Activated CD8-positive, alpha-beta T cell treated with anti-CD3 and anti-CD28 coated beads for 36 hours (primary cell): ENCODE measurements at regions not wholly inside any gene's neighbourhood (a gene's known extent, or its start where the extent isn't known, plus 50 kb on each side); places are given as distances from the start of the nearest gene placed in this dataset.

ENCODE experiments used
- ATAC-seq: fragments of 200-7000 bp; cut with Tn5 transposase; one replicate; pipeline ENCODE4 v1.10.0; 2021; ENCODE audit warnings: mild to moderate bottlenecking, moderate library complexity
- CTCF ChIA-PET: fragments of 350-600 bp; sonication (Branson Sonifier 250); formaldehyde crosslinking; loops from one replicate; lab custom pipeline; 2021; ENCODE audit warnings: antibody characterized with exemption; lab: Charles Lee
- POLR2A ChIA-PET: fragments of 350-600 bp; sonication (Branson Sonifier 250); formaldehyde crosslinking; loops from one replicate; lab custom pipeline; 2021; ENCODE audit warnings: antibody characterized with exemption; lab: Charles Lee
- DNase-seq: peaks from one replicate; pipeline ENCODE4 v3.0.0-alpha.2; 2020
- H3K27ac Mint-ChIP-seq: one replicate; pipeline ENCODE4 v1.8.0; 2021; ENCODE audit warnings: mild to moderate bottlenecking, mixed read lengths
- H3K27me3 Mint-ChIP-seq: one replicate; pipeline ENCODE4 v1.8.0; 2021; ENCODE audit warnings: mixed read lengths
- H3K36me3 Mint-ChIP-seq: one replicate; pipeline ENCODE4 v1.8.0; 2021; ENCODE audit warnings: low read depth, mixed read lengths
- H3K4me1 Mint-ChIP-seq: one replicate; pipeline ENCODE4 v1.8.0; 2021; ENCODE audit warnings: low read depth, mixed read lengths
- H3K4me3 Mint-ChIP-seq: one replicate; pipeline ENCODE4 v1.8.0; 2021; ENCODE audit warnings: mild to moderate bottlenecking, moderate library complexity, mixed read lengths
- H3K9me3 Mint-ChIP-seq: one replicate; pipeline ENCODE4 v1.8.0; 2021; ENCODE audit warnings: mixed read lengths
- CTCF ChIP-seq: fragments of 200-600 bp; IDR thresholded peaks from one replicate; pipeline ENCODE4 v1.8.0; 2022; ENCODE audit warnings: antibody characterized with exemption, mild to moderate bottlenecking
- intact Hi-C: fragments of 100-400 bp; cut with micrococcal nuclease; formaldehyde crosslinking; loops from one replicate; pipeline ENCODE4 v1.10.0; 2022

GRCh38 chrX:104513162-104513561, 52.8 kb upstream of the IL1RAPL2 start:
- Mint-ChIP-seq H3K27me3 (no peaks in the 10 kb centered on the region), H3K9me3 (no peaks in the 10 kb centered on the region), H3K27ac (no peak overlapping the region), H3K36me3 (no peaks in the 10 kb centered on the region), H3K4me1 (no peaks in the 10 kb centered on the region), H3K4me3 (no peak overlapping the region)
- ChIA-PET POLR2A (no interaction called here), CTCF (no interaction called here)
- no peak for TF ChIP-seq CTCF
- ATAC-seq = no peak
- intact Hi-C loops = no loop called here
- no peak for DNase-seq

GRCh38 chrX:104510801-104511200, 55.2 kb upstream of the IL1RAPL2 start:
- TF ChIP-seq CTCF = no peak
- no peaks in the 10 kb centered on the region for H3K36me3 Mint-ChIP-seq
- ATAC-seq = no peak
- H3K4me1 Mint-ChIP-seq = no peaks in the 10 kb centered on the region
- no peak overlapping the region for H3K4me3 Mint-ChIP-seq
- no peak for DNase-seq
- POLR2A ChIA-PET = no interaction called here
- CTCF ChIA-PET = no interaction called here
- no peak overlapping the region for H3K27ac Mint-ChIP-seq
- intact Hi-C loops = no loop called here
- no peaks in the 10 kb centered on the region for H3K27me3 Mint-ChIP-seq
- no peaks in the 10 kb centered on the region for H3K9me3 Mint-ChIP-seq

GRCh38 chrX:104502460-104502859, 63.5 kb upstream of the IL1RAPL2 start:
- ChIA-PET POLR2A (no interaction called here), CTCF (no interaction called here)
- no peak for TF ChIP-seq CTCF
- H3K27me3 Mint-ChIP-seq = no peaks in the 10 kb centered on the region
- H3K36me3 Mint-ChIP-seq = no peaks in the 10 kb centered on the region
- no peaks in the 10 kb centered on the region for H3K4me1 Mint-ChIP-seq
- H3K9me3 Mint-ChIP-seq = no peaks in the 10 kb centered on the region
- no peak for DNase-seq
- H3K4me3 Mint-ChIP-seq = no peak overlapping the region
- intact Hi-C loops = no loop called here
- no peak overlapping the region for H3K27ac Mint-ChIP-seq
- no peak for ATAC-seq

GRCh38 chrX:104488811-104489210, 77.2 kb upstream of the IL1RAPL2 start:
- POLR2A ChIA-PET = no interaction called here
- H3K27ac Mint-ChIP-seq = no peak overlapping the region
- H3K4me1 Mint-ChIP-seq = no peaks in the 10 kb centered on the region
- no peaks in the 10 kb centered on the region for H3K36me3 Mint-ChIP-seq
- H3K27me3 Mint-ChIP-seq = no peaks in the 10 kb centered on the region
- no peaks in the 10 kb centered on the region for H3K9me3 Mint-ChIP-seq
- DNase-seq = no peak
- intact Hi-C loops = no loop called here
- no peak for ATAC-seq
- CTCF ChIA-PET = no interaction called here
- no peak for TF ChIP-seq CTCF
- no peak overlapping the region for H3K4me3 Mint-ChIP-seq

DNA sequence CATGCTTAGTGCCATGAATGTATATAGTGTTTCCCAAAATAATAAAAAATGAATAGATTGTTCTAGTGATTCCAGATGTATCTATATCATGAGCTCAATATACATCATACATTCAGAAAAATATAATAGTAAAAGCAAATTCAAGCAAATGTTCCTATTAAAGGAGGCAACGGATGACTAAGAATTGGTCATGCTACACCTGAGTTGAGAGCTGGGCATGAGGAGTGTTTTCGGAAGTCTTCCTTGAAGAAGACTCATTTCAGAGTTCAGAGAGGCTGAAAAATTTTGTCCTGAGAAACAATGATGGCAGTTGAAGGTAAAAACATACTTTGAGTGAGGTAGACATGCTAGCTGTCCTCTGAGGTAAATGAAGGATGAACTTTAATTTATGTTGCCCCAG, 79.3 kb upstream of the IL1RAPL2 start:
- CTCF ChIA-PET = no interaction called here
- Mint-ChIP-seq H3K4me1 (no peaks in the 10 kb centered on the region), H3K4me3 (no peak overlapping the region), H3K36me3 (no peaks in the 10 kb centered on the region), H3K9me3 (no peaks in the 10 kb centered on the region), H3K27ac (no peak overlapping the region), H3K27me3 (no peaks in the 10 kb centered on the region)
- no peak for ATAC-seq
- TF ChIP-seq CTCF = no peak
- intact Hi-C loops = no loop called here
- DNase-seq = no peak
- POLR2A ChIA-PET = no interaction called here
